Liver (tissue), 8 donors: ENCODE measurements at regions not wholly inside any gene's neighbourhood (a gene's known extent, or its start where the extent isn't known, plus 50 kb on each side); places are given as distances from the start of the nearest gene placed in this dataset.

Experiments
- DNase-seq: peaks from one replicate; pipeline ENCODE4 v3.0.0-alpha.2; 2017; ENCODE audit warnings: low spot score
- H3K27ac ChIP-seq, 2 donors: one replicate each; pipeline ENCODE4 v1.7.0; 2013; ENCODE audit warnings: inconsistent platforms in 2 of 2, low read length in 2 of 2, control low read depth in 1 of 2, low read depth in 1 of 2, mild to moderate bottlenecking in 1 of 2
- H3K27me3 ChIP-seq, 4 donors: one replicate each; pipeline versions ENCODE4 v1.6.1 to v1.7.0; 2013; ENCODE audit warnings: low read length in 3 of 4, inconsistent platforms in 1 of 4, mild to moderate bottlenecking in 1 of 4, moderate library complexity in 1 of 4; ENCODE audit not compliant: control insufficient read depth in 4 of 4, insufficient read depth in 4 of 4
- H3K36me3 ChIP-seq, 4 donors: one replicate each; pipeline versions ENCODE4 v1.6.1 to v1.7.0; 2013; ENCODE audit warnings: low read length in 3 of 4, mild to moderate bottlenecking in 3 of 4, low read depth in 1 of 4, moderate library complexity in 1 of 4; ENCODE audit not compliant: control insufficient read depth in 4 of 4, insufficient read depth in 3 of 4
- H3K4me1 ChIP-seq, 4 donors: one replicate each; pipeline versions ENCODE4 v1.6.1 to v1.7.0; 2013; ENCODE audit warnings: low read length in 3 of 4, mild to moderate bottlenecking in 3 of 4, moderate library complexity in 1 of 4; ENCODE audit not compliant: control insufficient read depth in 4 of 4, insufficient read depth in 4 of 4
- H3K4me3 ChIP-seq, 3 donors: one replicate each; pipeline versions ENCODE4 v1.6.1 to v1.7.0; 2013; ENCODE audit warnings: low read length in 3 of 3, control low read depth in 1 of 3, low read depth in 1 of 3, mild to moderate bottlenecking in 1 of 3
- H3K9ac ChIP-seq, 2 donors: one replicate each; pipeline ENCODE4 v1.7.0; 2013; ENCODE audit warnings: low read length in 2 of 2, mild to moderate bottlenecking in 2 of 2, moderate library complexity in 2 of 2, control low read depth in 1 of 2, low read depth in 1 of 2
- H3K9me3 ChIP-seq, 4 donors: one replicate each; pipeline versions ENCODE4 v1.6.1 to v1.7.0; 2013; ENCODE audit warnings: low read length in 3 of 4; ENCODE audit not compliant: control insufficient read depth in 4 of 4
- EGR1 ChIP-seq, 2 donors: IDR thresholded peaks; 2 replicates each; pipeline ENCODE4 v1.6.1; 2016 to 2018; ENCODE audit warnings: antibody characterized with exemption in 2 of 2, low read depth in 2 of 2
- FOXA1 ChIP-seq: IDR thresholded peaks from 2 replicates; pipeline ENCODE4 v1.6.1; 2016; ENCODE audit warnings: antibody characterized with exemption
- FOXA2 ChIP-seq: IDR thresholded peaks from 2 replicates; pipeline ENCODE4 v1.6.1; 2016; ENCODE audit warnings: antibody characterized with exemption
- GABPA ChIP-seq, 2 donors: IDR thresholded peaks in 1 of 2; conservative IDR thresholded peaks in 1 of 2; 2 replicates each; pipeline ENCODE4 v1.6.1; 2016; ENCODE audit warnings: antibody characterized with exemption in 2 of 2, mild to moderate bottlenecking in 1 of 2, moderate library complexity in 1 of 2
- HNF4A ChIP-seq, 2 donors: conservative IDR thresholded peaks; 2 replicates each; pipeline ENCODE4 v1.6.1; 2016; ENCODE audit warnings: antibody characterized with exemption in 2 of 2, mild to moderate bottlenecking in 2 of 2
- HNF4G ChIP-seq: IDR thresholded peaks from 2 replicates; pipeline ENCODE4 v1.6.1; 2016; ENCODE audit warnings: antibody characterized with exemption
- JUND ChIP-seq, 2 donors: IDR thresholded peaks; 2 replicates each; pipeline ENCODE4 v1.6.1; 2016; ENCODE audit warnings: antibody characterized with exemption in 2 of 2
- NR2F2 ChIP-seq: IDR thresholded peaks from 2 replicates; pipeline ENCODE4 v1.6.1; 2016; ENCODE audit warnings: antibody characterized with exemption
- RAD21 ChIP-seq, 2 donors: IDR thresholded peaks; 2 replicates each; pipeline ENCODE4 v1.6.1; 2016; ENCODE audit warnings: antibody characterized with exemption in 2 of 2, mild to moderate bottlenecking in 2 of 2
- RXRA ChIP-seq, 2 donors: IDR thresholded peaks; 2 replicates each; pipeline ENCODE4 v1.6.1; 2017 to 2018; ENCODE audit warnings: antibody characterized with exemption in 2 of 2, mild to moderate bottlenecking in 1 of 2
- SP1 ChIP-seq: IDR thresholded peaks from 2 replicates; pipeline ENCODE4 v1.6.1; 2018; ENCODE audit warnings: antibody characterized with exemption, mild to moderate bottlenecking
- TAF1 ChIP-seq: conservative IDR thresholded peaks from 2 replicates; pipeline ENCODE4 v1.6.1; 2016; ENCODE audit warnings: antibody characterized with exemption, mild to moderate bottlenecking
- YY1 ChIP-seq: IDR thresholded peaks from 2 replicates; pipeline ENCODE4 v1.6.1; 2016; ENCODE audit warnings: antibody characterized with exemption, mild to moderate bottlenecking
- WGBS: extraction: QIAGEN DNeasy Blood & Tissue Kit; methylation state at CpG from one replicate; pipeline ENCODE4 v1.1.7; 2013; 5-methylcytosine and 5-hydroxymethylcytosine counted together
- TF ChIP-seq, protein P1 (sequence below): IDR thresholded peaks from 2 replicates; pipeline ENCODE4 v1.6.1; 2016; ENCODE audit warnings: antibody characterized with exemption
- TF ChIP-seq, protein P2 (sequence below): IDR thresholded peaks from 2 replicates; pipeline ENCODE4 v1.6.1; 2016; ENCODE audit warnings: antibody characterized with exemption, mild to moderate bottlenecking
- TF ChIP-seq, protein P3 (sequence below): IDR thresholded peaks from 2 replicates; pipeline ENCODE4 v1.6.1; 2016; ENCODE audit warnings: antibody characterized with exemption
- TF ChIP-seq, protein P4 (sequence below): fragments of 150-350 bp; IDR thresholded peaks from 2 replicates; pipeline ENCODE4 v1.5.1; 2017; ENCODE audit warnings: improper control_type of control experiment, low read depth, low read length; ENCODE audit not compliant: missing input control
- TF ChIP-seq, protein P5 (sequence below): IDR thresholded peaks from 2 replicates; pipeline ENCODE4 v1.6.1; 2016; ENCODE audit warnings: antibody characterized with exemption
- donor health status: healthy.
- donor health status: healthy.
- donor health status: healthy.
- donor health status: healthy.
- donor health status: healthy.

DNA sequence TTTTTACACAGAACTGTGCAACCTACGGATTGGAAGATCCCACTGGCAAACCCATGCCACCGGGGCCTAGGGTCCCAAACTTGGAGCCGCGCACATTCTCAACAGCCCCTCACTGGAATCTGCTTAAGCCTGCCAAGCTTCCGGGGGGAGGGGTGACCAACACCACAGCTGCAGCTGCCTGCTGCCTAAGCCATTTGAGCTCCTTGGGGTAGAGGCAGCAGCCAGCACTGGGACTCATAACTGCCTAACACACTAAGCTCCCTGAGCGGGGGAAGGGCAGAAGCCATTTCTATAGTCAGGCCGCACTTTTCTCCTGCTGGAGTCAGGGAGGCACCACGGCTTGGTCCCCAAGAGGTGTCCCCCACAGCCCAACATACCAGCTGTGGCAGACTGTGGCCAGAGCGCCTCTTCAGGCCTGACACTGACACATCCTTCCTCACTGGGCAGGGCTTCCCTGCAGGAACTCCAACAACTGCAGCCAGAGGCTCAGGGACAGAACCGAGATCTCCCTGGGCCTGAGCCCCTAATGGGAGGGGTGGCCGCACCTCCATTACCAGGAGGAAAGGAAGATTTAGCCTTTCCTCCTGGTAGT lies 270.3 kb upstream of the ECI2 start:
- WGBS, result 73% methylated on average over 11 of the region's 11 CpGs
- no peaks in the 10 kb centered on the region for H3K27me3 ChIP-seq
- no peak overlapping the region for H3K9ac ChIP-seq
- H3K4me3 ChIP-seq, result no peak overlapping the region
- no peak overlapping the region for H3K27ac ChIP-seq
- no peaks in the 10 kb centered on the region for H3K9me3 ChIP-seq
- no peaks in the 10 kb centered on the region for H3K36me3 ChIP-seq
- no peaks in the 10 kb centered on the region for H3K4me1 ChIP-seq
- TF ChIP-seq, protein P1, sequence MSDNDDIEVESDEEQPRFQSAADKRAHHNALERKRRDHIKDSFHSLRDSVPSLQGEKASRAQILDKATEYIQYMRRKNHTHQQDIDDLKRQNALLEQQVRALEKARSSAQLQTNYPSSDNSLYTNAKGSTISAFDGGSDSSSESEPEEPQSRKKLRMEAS, result no peak
- TF ChIP-seq HNF4A (conservative IDR thresholded peaks at IDR 0.05) (no peak), GABPA (IDR thresholded peaks at IDR 0.05 in 1 of 2, conservative IDR thresholded peaks at IDR 0.05 in 1 of 2) (no peak), NR2F2 (no peak), FOXA1 (no peak), FOXA2 (no peak), JUND (IDR thresholded peaks at IDR 0.05) (no peak), RAD21 (IDR thresholded peaks at IDR 0.05) (no peak), YY1 (no peak), EGR1 (IDR thresholded peaks at IDR 0.05; ENCODE audit: low read depth in 2 of 2) (no peak), RXRA (IDR thresholded peaks at IDR 0.05) (no peak), HNF4G (no peak), TAF1 (no peak), SP1 (no peak)
- TF ChIP-seq, protein P2, sequence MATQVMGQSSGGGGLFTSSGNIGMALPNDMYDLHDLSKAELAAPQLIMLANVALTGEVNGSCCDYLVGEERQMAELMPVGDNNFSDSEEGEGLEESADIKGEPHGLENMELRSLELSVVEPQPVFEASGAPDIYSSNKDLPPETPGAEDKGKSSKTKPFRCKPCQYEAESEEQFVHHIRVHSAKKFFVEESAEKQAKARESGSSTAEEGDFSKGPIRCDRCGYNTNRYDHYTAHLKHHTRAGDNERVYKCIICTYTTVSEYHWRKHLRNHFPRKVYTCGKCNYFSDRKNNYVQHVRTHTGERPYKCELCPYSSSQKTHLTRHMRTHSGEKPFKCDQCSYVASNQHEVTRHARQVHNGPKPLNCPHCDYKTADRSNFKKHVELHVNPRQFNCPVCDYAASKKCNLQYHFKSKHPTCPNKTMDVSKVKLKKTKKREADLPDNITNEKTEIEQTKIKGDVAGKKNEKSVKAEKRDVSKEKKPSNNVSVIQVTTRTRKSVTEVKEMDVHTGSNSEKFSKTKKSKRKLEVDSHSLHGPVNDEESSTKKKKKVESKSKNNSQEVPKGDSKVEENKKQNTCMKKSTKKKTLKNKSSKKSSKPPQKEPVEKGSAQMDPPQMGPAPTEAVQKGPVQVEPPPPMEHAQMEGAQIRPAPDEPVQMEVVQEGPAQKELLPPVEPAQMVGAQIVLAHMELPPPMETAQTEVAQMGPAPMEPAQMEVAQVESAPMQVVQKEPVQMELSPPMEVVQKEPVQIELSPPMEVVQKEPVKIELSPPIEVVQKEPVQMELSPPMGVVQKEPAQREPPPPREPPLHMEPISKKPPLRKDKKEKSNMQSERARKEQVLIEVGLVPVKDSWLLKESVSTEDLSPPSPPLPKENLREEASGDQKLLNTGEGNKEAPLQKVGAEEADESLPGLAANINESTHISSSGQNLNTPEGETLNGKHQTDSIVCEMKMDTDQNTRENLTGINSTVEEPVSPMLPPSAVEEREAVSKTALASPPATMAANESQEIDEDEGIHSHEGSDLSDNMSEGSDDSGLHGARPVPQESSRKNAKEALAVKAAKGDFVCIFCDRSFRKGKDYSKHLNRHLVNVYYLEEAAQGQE, result no peak
- TF ChIP-seq, protein P3, sequence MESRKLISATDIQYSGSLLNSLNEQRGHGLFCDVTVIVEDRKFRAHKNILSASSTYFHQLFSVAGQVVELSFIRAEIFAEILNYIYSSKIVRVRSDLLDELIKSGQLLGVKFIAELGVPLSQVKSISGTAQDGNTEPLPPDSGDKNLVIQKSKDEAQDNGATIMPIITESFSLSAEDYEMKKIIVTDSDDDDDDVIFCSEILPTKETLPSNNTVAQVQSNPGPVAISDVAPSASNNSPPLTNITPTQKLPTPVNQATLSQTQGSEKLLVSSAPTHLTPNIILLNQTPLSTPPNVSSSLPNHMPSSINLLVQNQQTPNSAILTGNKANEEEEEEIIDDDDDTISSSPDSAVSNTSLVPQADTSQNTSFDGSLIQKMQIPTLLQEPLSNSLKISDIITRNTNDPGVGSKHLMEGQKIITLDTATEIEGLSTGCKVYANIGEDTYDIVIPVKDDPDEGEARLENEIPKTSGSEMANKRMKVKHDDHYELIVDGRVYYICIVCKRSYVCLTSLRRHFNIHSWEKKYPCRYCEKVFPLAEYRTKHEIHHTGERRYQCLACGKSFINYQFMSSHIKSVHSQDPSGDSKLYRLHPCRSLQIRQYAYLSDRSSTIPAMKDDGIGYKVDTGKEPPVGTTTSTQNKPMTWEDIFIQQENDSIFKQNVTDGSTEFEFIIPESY, result no peak
- TF ChIP-seq, protein P4, sequence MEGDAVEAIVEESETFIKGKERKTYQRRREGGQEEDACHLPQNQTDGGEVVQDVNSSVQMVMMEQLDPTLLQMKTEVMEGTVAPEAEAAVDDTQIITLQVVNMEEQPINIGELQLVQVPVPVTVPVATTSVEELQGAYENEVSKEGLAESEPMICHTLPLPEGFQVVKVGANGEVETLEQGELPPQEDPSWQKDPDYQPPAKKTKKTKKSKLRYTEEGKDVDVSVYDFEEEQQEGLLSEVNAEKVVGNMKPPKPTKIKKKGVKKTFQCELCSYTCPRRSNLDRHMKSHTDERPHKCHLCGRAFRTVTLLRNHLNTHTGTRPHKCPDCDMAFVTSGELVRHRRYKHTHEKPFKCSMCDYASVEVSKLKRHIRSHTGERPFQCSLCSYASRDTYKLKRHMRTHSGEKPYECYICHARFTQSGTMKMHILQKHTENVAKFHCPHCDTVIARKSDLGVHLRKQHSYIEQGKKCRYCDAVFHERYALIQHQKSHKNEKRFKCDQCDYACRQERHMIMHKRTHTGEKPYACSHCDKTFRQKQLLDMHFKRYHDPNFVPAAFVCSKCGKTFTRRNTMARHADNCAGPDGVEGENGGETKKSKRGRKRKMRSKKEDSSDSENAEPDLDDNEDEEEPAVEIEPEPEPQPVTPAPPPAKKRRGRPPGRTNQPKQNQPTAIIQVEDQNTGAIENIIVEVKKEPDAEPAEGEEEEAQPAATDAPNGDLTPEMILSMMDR, result no peak
- TF ChIP-seq, protein P5, sequence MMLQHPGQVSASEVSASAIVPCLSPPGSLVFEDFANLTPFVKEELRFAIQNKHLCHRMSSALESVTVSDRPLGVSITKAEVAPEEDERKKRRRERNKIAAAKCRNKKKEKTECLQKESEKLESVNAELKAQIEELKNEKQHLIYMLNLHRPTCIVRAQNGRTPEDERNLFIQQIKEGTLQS, result no peak
- DNase-seq, result no peak
